GM23248 (cell line): ENCODE measurements at regions not wholly inside any gene's neighbourhood (a gene's known extent, or its start where the extent isn't known, plus 50 kb on each side); places are given as distances from the start of the nearest gene placed in this dataset.

Source experiments
- DNase-seq: peaks from one replicate; pipeline ENCODE4 v3.0.0-alpha.2; 2015
- H2AFZ ChIP-seq: fragments of 200-600 bp; sonication (generic); 2 replicates; pipeline ENCODE4 v1.6.1; 2016; ENCODE audit warnings: antibody characterized with exemption
- H3F3A ChIP-seq: fragments of 200-600 bp; sonication (generic); 2 replicates; pipeline ENCODE4 v1.6.1; 2016; ENCODE audit warnings: mild to moderate bottlenecking, antibody characterized with exemption, mixed run types; ENCODE audit not compliant: insufficient read depth
- H3K27ac ChIP-seq: fragments of 200-600 bp; sonication (generic); 2 replicates; pipeline ENCODE4 v1.5.1; 2016; ENCODE audit warnings: mild to moderate bottlenecking
- H3K27me3 ChIP-seq: fragments of 200-600 bp; sonication (generic); replicated peaks from 2 replicates; pipeline ENCODE4 v1.6.1; 2016; ENCODE audit warnings: mild to moderate bottlenecking; ENCODE audit not compliant: insufficient read depth
- H3K36me3 ChIP-seq: fragments of 200-600 bp; sonication (generic); 2 replicates; pipeline ENCODE4 v1.6.1; 2016; ENCODE audit warnings: low read depth, mild to moderate bottlenecking
- H3K4me1 ChIP-seq: fragments of 200-600 bp; sonication (generic); 2 replicates; pipeline ENCODE4 v1.6.1; 2016; ENCODE audit warnings: mild to moderate bottlenecking; ENCODE audit not compliant: insufficient read depth
- H3K4me2 ChIP-seq: fragments of 200-600 bp; sonication (generic); one replicate; pipeline ENCODE4 v1.6.1; 2016; ENCODE audit warnings: mild to moderate bottlenecking; ENCODE audit not compliant: unreplicated experiment
- H3K4me3 ChIP-seq: fragments of 200-600 bp; sonication (generic); 2 replicates; pipeline ENCODE4 v1.5.1; 2016; ENCODE audit warnings: mild to moderate bottlenecking
- H3K79me2 ChIP-seq: fragments of 200-600 bp; sonication (generic); 2 replicates; pipeline ENCODE4 v1.6.1; 2016; ENCODE audit warnings: mild to moderate bottlenecking; ENCODE audit not compliant: insufficient read depth
- H3K9ac ChIP-seq: fragments of 200-600 bp; sonication (generic); 2 replicates; pipeline ENCODE4 v1.6.1; 2016; ENCODE audit warnings: mild to moderate bottlenecking
- H3K9me2 ChIP-seq: fragments of 200-600 bp; sonication (generic); 2 replicates; pipeline ENCODE4 v1.6.1; 2016; ENCODE audit warnings: mixed run types, mild to moderate bottlenecking, moderate library complexity; ENCODE audit not compliant: insufficient read depth
- H3K9me3 ChIP-seq: fragments of 200-600 bp; sonication (generic); one replicate; pipeline ENCODE4 v1.6.1; 2017; ENCODE audit warnings: low read depth
- H4K20me1 ChIP-seq: fragments of 200-600 bp; sonication (generic); 2 replicates; pipeline ENCODE4 v1.6.0; 2016; ENCODE audit not compliant: insufficient read depth
- EZH2 ChIP-seq: fragments of 200-600 bp; sonication (generic); IDR thresholded peaks from 2 replicates; pipeline ENCODE4 v1.6.1; 2018; ENCODE audit warnings: antibody characterized with exemption, mild to moderate bottlenecking; ENCODE audit not compliant: insufficient read depth, poor library complexity, severe bottlenecking
- EZH2phosphoT487 ChIP-seq: fragments of 200-600 bp; sonication (generic); IDR thresholded peaks from 2 replicates; pipeline ENCODE4 v1.6.1; 2018; ENCODE audit warnings: antibody characterized with exemption, moderate library complexity, mild to moderate bottlenecking, low read depth; ENCODE audit not compliant: insufficient read depth
- WGBS, 2 experiments: methylation state at CpG; one replicate each; pipeline ENCODE4 v1.1.6; 2015 to 2017; ENCODE audit warnings: low lambda C conversion rate in 2 of 2, low coverage in 1 of 2; ENCODE audit errors: missing lambda C conversion rate in 2 of 2; 5-methylcytosine and 5-hydroxymethylcytosine counted together
- in situ Hi-C: fragments of 300-500 bp; cut with MboI; formaldehyde crosslinking; loops from 2 replicates; pipeline ENCODE4 v1.15.0; 2020

DNA sequence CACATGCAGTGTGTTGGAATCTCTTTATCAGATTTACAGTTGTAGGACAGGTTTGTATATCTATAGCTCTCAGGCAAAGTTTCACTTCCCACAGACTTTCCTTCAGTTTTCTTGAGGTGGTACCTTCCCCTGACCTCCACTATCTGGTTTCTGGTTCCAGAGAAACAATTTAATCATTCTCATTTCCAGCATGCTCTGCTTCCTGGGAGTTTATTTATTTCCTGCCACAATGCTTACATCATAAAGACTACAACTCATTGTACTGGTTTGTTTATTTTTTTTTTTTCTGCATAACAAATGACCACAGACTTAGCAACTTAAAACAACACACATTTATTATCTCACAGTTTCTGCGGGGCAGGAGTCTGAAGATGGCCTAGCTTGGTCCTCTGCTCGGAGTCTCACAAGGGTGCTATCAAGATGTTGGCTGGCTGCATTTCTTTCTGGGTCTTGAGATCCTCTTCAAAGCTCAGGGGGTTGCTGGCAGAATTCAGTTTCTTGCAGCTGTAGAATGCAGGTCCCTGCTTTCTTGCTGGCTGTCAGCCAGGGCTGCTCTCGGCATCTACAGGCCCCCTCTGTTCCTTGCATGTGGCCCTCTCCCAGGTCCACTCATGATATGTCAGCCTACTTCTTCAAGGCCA is 247.7 kb downstream of the ENC1 start:
- no peaks in the 10 kb centered on the region for H3K4me1 ChIP-seq
- no peak overlapping the region for H3K27ac ChIP-seq
- H3K4me2 ChIP-seq: no peak overlapping the region
- H3K4me3 ChIP-seq: no peak overlapping the region
- H3K36me3 ChIP-seq: no peaks in the 10 kb centered on the region
- H3K9me3 ChIP-seq: no peaks in the 10 kb centered on the region
- no peaks in the 10 kb centered on the region for H3K27me3 ChIP-seq
- in situ Hi-C loops: no loop called here
- no peaks in the 10 kb centered on the region for H3K9me2 ChIP-seq
- no peaks in the 10 kb centered on the region for H3F3A ChIP-seq
- 87 to 92% methylated on average over 3 of the region's 3 CpGs for WGBS, 2 experiments
- peak; percentile 19 for DNase-seq
- H3K79me2 ChIP-seq: no peaks in the 10 kb centered on the region
- no peak for TF ChIP-seq EZH2
- TF ChIP-seq EZH2phosphoT487: no peak
- no peaks in the 10 kb centered on the region for H4K20me1 ChIP-seq
- H3K9ac ChIP-seq: no peak overlapping the region
- H2AFZ ChIP-seq: no peak overlapping the region

GRCh38 chr5:74391410-74391809 is 249.1 kb downstream of the ENC1 start:
- TF ChIP-seq EZH2 (no peak), EZH2phosphoT487 (no peak)
- no peaks in the 10 kb centered on the region for H4K20me1 ChIP-seq
- H3K4me1 ChIP-seq: peaks cover 12% of the 10 kb centered on the region
- in situ Hi-C loops: no loop called here
- 83 to 92% methylated on average over 3 of the region's 3 CpGs for whole genome bisulfite sequencing, 2 experiments
- H3K9me2 ChIP-seq: no peaks in the 10 kb centered on the region
- H3K4me2 ChIP-seq: no peak overlapping the region
- no peak overlapping the region for H3K4me3 ChIP-seq
- no peaks in the 10 kb centered on the region for H3K79me2 ChIP-seq
- no peaks in the 10 kb centered on the region for H3K36me3 ChIP-seq
- H3K27ac ChIP-seq: no peak overlapping the region
- H3K27me3 ChIP-seq: no peaks in the 10 kb centered on the region
- H3K9me3 ChIP-seq: no peaks in the 10 kb centered on the region
- H3F3A ChIP-seq: peaks cover 4% of the 10 kb centered on the region; the same call in 1 of the 2 replicates
- H2AFZ ChIP-seq: no peak overlapping the region
- no peak overlapping the region for H3K9ac ChIP-seq
- DNase-seq: no peak

GRCh38 chr5:74390822-74391221 is 249.7 kb downstream of the ENC1 start:
- Histone ChIP-seq H3K36me3 (no peaks in the 10 kb centered on the region), H3K4me1 (peaks cover 14% of the 10 kb centered on the region), H3F3A (peaks cover 5% of the 10 kb centered on the region; the same call in 1 of the 2 replicates), H4K20me1 (no peaks in the 10 kb centered on the region), H3K27me3 (no peaks in the 10 kb centered on the region), H3K9ac (no peak overlapping the region), H3K4me3 (no peak overlapping the region), H3K9me2 (no peaks in the 10 kb centered on the region), H3K4me2 (no peak overlapping the region), H2AFZ (no peak overlapping the region), H3K9me3 (no peaks in the 10 kb centered on the region), H3K79me2 (no peaks in the 10 kb centered on the region), H3K27ac (no peak overlapping the region)
- TF ChIP-seq EZH2 (no peak), EZH2phosphoT487 (no peak)
- no peak for DNase-seq
- in situ Hi-C loops: no loop called here
- 96 to 100% methylated on average over 2 of the region's 2 CpGs for whole genome bisulfite sequencing, 2 experiments

DNA sequence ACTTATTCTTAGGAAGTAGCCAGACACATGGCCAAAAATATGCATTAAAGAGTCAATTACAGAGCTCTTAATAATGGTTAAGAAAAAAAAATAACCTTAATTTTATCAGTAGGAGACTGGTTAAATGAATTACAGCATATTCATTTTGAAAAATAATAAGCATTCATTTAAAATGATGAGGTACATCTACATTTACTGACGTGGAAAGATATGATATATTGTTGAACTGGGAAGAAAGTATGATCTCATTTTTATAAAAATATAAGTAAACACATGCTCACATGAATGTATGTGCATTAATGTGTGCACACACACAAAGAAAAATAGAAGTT is 250.3 kb downstream of the ENC1 start:
- no peak overlapping the region for H3K9ac ChIP-seq
- peaks cover 14% of the 10 kb centered on the region for H3K4me1 ChIP-seq
- H3K27ac ChIP-seq: no peak overlapping the region
- no peaks in the 10 kb centered on the region for H3K27me3 ChIP-seq
- DNase-seq: no peak
- no peak for TF ChIP-seq EZH2phosphoT487
- no peak for TF ChIP-seq EZH2
- H3K9me3 ChIP-seq: no peaks in the 10 kb centered on the region
- no peaks in the 10 kb centered on the region for H3K36me3 ChIP-seq
- H2AFZ ChIP-seq: no peak overlapping the region
- H3K9me2 ChIP-seq: no peaks in the 10 kb centered on the region
- 96% methylated on average over 1 of the region's 1 CpG for WGBS, 2 experiments
- H3F3A ChIP-seq: peaks cover 5% of the 10 kb centered on the region; the same call in 1 of the 2 replicates
- no peaks in the 10 kb centered on the region for H4K20me1 ChIP-seq
- in situ Hi-C loops: no loop called here
- no peak overlapping the region for H3K4me2 ChIP-seq
- no peak overlapping the region for H3K4me3 ChIP-seq
- no peaks in the 10 kb centered on the region for H3K79me2 ChIP-seq
